HL-60 (cell line): ENCODE measurements at regions not wholly inside any gene's neighbourhood (a gene's known extent, or its start where the extent isn't known, plus 50 kb on each side); places are given as distances from the start of the nearest gene placed in this dataset.
A peak's percentile ranks its signal among the peaks of the same experiment; 100 is the strongest.

Experiments
- DNase-seq, 2 experiments: peaks; one replicate each; pipeline ENCODE4 v3.0.0-alpha.2; 2010 to 2020; ENCODE audit warnings: low read depth in 1 of 2, low spot score in 1 of 2
- H3K27ac ChIP-seq: fragments of 250-450 bp; sonication (Bioruptor Pico); replicated peaks from 2 replicates; pipeline ENCODE4 v1.5.1; 2020; ENCODE audit warnings: mild to moderate bottlenecking, moderate library complexity
- H3K27me3 ChIP-seq: fragments of 250-450 bp; sonication (Bioruptor Pico); 2 replicates; pipeline ENCODE4 v1.5.1; 2021; ENCODE audit warnings: mild to moderate bottlenecking, moderate library complexity; ENCODE audit not compliant: insufficient read depth, poor library complexity, severe bottlenecking
- H3K4me3 ChIP-seq: replicated peaks from 2 replicates; pipeline ENCODE4 v1.5.1; 2011; ENCODE audit warnings: mild to moderate bottlenecking, control low read depth, low read length; ENCODE audit not compliant: insufficient read depth
- GABPA ChIP-seq: IDR thresholded peaks from 2 replicates; pipeline ENCODE4 v1.6.1; 2012; ENCODE audit warnings: low read depth
- POLR2AphosphoS5 ChIP-seq: IDR thresholded peaks from 2 replicates; pipeline ENCODE4 v1.6.1; 2012; ENCODE audit warnings: low read depth
- SPI1 ChIP-seq: IDR thresholded peaks from 2 replicates; pipeline ENCODE4 v1.6.1; 2012; ENCODE audit warnings: low read depth, mild to moderate bottlenecking, borderline replicate concordance
- TF ChIP-seq, protein P1 (sequence below): IDR thresholded peaks from one replicate; pipeline ENCODE4 v1.5.1; 2011; ENCODE audit warnings: low read length, control low read depth, inconsistent platforms; ENCODE audit not compliant: insufficient read depth
- TF ChIP-seq, protein P2 (sequence below): IDR thresholded peaks from 2 replicates; pipeline ENCODE4 v1.6.1; 2012; ENCODE audit warnings: low read depth; ENCODE audit not compliant: insufficient replicate concordance

DNA sequence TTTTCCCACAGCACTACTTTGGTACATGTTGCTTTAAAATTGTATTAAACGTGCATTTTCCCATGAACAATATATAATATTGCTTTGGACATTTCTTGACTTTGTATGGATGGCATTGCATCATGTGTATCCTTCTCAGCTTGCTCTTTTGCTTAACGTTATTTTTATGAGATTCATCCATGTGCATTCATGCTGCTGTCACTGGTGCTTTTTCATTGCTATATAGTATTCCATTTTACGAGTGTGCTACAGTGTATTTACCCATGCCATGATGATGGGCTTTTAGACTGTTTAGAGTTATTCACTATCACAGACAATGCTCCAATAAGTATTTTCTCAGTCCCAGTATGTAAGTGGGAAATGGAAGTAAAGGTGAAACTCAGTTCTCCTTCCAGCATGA, 195.2 kb upstream of the COX10 start:
- TF ChIP-seq, protein P1, sequence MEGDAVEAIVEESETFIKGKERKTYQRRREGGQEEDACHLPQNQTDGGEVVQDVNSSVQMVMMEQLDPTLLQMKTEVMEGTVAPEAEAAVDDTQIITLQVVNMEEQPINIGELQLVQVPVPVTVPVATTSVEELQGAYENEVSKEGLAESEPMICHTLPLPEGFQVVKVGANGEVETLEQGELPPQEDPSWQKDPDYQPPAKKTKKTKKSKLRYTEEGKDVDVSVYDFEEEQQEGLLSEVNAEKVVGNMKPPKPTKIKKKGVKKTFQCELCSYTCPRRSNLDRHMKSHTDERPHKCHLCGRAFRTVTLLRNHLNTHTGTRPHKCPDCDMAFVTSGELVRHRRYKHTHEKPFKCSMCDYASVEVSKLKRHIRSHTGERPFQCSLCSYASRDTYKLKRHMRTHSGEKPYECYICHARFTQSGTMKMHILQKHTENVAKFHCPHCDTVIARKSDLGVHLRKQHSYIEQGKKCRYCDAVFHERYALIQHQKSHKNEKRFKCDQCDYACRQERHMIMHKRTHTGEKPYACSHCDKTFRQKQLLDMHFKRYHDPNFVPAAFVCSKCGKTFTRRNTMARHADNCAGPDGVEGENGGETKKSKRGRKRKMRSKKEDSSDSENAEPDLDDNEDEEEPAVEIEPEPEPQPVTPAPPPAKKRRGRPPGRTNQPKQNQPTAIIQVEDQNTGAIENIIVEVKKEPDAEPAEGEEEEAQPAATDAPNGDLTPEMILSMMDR: no peak
- no peak for TF ChIP-seq POLR2AphosphoS5
- TF ChIP-seq, protein P2, sequence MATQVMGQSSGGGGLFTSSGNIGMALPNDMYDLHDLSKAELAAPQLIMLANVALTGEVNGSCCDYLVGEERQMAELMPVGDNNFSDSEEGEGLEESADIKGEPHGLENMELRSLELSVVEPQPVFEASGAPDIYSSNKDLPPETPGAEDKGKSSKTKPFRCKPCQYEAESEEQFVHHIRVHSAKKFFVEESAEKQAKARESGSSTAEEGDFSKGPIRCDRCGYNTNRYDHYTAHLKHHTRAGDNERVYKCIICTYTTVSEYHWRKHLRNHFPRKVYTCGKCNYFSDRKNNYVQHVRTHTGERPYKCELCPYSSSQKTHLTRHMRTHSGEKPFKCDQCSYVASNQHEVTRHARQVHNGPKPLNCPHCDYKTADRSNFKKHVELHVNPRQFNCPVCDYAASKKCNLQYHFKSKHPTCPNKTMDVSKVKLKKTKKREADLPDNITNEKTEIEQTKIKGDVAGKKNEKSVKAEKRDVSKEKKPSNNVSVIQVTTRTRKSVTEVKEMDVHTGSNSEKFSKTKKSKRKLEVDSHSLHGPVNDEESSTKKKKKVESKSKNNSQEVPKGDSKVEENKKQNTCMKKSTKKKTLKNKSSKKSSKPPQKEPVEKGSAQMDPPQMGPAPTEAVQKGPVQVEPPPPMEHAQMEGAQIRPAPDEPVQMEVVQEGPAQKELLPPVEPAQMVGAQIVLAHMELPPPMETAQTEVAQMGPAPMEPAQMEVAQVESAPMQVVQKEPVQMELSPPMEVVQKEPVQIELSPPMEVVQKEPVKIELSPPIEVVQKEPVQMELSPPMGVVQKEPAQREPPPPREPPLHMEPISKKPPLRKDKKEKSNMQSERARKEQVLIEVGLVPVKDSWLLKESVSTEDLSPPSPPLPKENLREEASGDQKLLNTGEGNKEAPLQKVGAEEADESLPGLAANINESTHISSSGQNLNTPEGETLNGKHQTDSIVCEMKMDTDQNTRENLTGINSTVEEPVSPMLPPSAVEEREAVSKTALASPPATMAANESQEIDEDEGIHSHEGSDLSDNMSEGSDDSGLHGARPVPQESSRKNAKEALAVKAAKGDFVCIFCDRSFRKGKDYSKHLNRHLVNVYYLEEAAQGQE: no peak
- TF ChIP-seq SPI1: no peak
- TF ChIP-seq GABPA: no peak
- Histone ChIP-seq H3K4me3 (no peak overlapping the region), H3K27me3 (no peaks in the 10 kb centered on the region), H3K27ac (no peak overlapping the region)
- no peak for DNase-seq

DNA sequence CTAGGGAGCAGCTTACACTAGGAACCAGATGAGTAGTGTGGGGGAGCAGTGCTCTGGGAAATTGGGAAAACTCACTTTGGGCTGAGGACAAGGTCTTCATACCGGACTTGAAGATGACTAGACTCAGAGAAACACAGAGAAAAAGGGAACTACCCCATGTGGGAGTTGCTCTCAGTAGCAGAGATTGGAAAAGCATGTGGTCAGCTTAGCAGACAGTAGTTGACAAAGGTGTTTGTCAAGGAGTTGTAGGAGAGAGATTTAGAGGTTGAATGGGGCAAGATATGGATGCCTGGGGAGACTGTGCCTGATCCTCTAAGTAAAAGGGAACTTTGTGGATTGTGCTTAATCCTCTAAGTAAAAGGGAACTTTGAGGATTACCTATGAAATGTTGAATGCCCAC, 194.5 kb upstream of the COX10 start:
- Histone ChIP-seq H3K27me3 (no peaks in the 10 kb centered on the region), H3K4me3 (no peak overlapping the region), H3K27ac (no peak overlapping the region)
- TF ChIP-seq, protein P1: no peak
- TF ChIP-seq SPI1: no peak
- TF ChIP-seq, protein P2: no peak
- no peak for TF ChIP-seq GABPA
- no peak for TF ChIP-seq POLR2AphosphoS5
- peak in 1 of 2 experiments; percentile 1 for DNase-seq

DNA sequence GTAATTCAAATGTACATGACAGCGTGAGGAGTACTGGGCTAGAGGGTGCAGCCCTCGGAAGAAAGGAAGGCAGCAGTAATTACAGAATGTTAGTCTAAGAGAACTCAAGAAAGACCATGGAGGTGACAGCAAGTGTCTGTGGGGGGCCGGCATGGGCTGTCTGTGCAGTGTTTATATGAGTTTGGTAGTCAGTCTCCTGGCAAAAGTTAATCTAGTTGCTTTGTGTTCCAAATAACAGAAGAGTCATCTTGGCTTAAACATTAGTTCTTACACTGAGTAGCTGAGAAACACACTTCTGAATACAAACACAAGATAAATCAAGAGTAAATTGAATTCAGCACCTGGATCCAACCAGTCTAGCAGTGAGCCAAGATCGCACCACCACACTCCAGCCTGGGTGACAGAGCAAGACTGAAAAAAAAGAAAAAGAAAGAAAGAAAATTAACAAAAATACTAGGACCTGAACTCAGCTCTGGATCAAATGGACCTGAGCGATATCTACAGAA, 189.3 kb upstream of the COX10 start:
- Histone ChIP-seq H3K27ac (no peak overlapping the region), H3K27me3 (no peaks in the 10 kb centered on the region), H3K4me3 (no peak overlapping the region)
- TF ChIP-seq SPI1: no peak
- TF ChIP-seq, protein P2: no peak
- no peak for DNase-seq

DNA sequence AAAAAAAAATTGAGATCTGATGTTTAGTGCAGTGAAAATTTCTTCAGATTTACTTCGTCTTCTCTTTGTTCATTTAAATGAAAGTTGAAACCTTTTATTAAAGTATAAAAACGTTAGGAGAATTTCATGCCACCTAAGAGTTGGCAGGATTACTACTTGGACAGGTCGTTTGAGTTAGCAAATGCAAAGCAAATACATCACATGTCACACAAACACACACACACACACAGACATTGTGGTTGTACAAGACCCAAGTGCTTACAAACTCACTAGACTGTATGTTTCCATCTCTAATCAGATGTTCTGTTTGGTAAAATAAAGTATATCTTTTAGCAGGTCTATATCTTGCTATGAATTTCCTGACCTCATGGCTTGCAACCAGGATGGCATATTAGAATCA, 185.6 kb upstream of the COX10 start:
- H3K27ac ChIP-seq: no peak overlapping the region
- DNase-seq: no peak
- no peaks in the 10 kb centered on the region for H3K27me3 ChIP-seq
- H3K4me3 ChIP-seq: no peak overlapping the region
- TF ChIP-seq GABPA: no peak
- TF ChIP-seq POLR2AphosphoS5: no peak
- TF ChIP-seq SPI1: no peak
- TF ChIP-seq, protein P2: no peak
- TF ChIP-seq, protein P1: no peak
